ENCODE measurements at regions not wholly inside any gene's neighbourhood (a gene's known extent, or its start where the extent isn't known, plus 50 kb on each side); places are given as distances from the start of the nearest gene placed in this dataset.

- Histone ChIP-seq H3K27ac (no peak overlapping the region), H3K4me1 (no peaks in the 10 kb centered on the region), H3K36me3 (no peaks in the 10 kb centered on the region), H3K9me3 (no peaks in the 10 kb centered on the region), H3K4me3 (no peak overlapping the region), H3K27me3 (peaks cover 0 to 28% of the 10 kb centered on the region in 2 donors)
- no peak for DNase-seq
- no peak for TF ChIP-seq CTCF (IDR thresholded peaks at IDR 0.05)
- intact Hi-C loops (cut with DNase I) = loop anchor here in 1 of 2 donors (10.0 kb wide), 1 partner anchor 969 kb away; no protein-coding TSS in a partner anchor
- no peak for ATAC-seq
These were observed 155.0 kb downstream of the TEX29 start for GRCh38 chr13:111475488-111475887.

GRCh38 chr13:111476197-111476596 is 155.8 kb downstream of the TEX29 start:
- Histone ChIP-seq H3K27ac (no peak overlapping the region), H3K4me1 (no peaks in the 10 kb centered on the region), H3K9me3 (no peaks in the 10 kb centered on the region), H3K4me3 (no peak overlapping the region), H3K27me3 (peaks cover 0 to 30% of the 10 kb centered on the region in 2 donors), H3K36me3 (no peaks in the 10 kb centered on the region)
- ATAC-seq (no peak), DNase-seq (no peak)
- intact Hi-C loops (cut with DNase I) = loop anchor here in 1 of 2 donors (10.0 kb wide), 1 partner anchor 969 kb away; no protein-coding TSS in a partner anchor
- TF ChIP-seq CTCF (IDR thresholded peaks at IDR 0.05) = no peak

- peaks cover 0 to 10% of the 10 kb centered on the region in 2 donors for H3K27me3 ChIP-seq
- H3K4me3 ChIP-seq = no peak overlapping the region
- H3K9me3 ChIP-seq = no peaks in the 10 kb centered on the region
- intact Hi-C loops (cut with DNase I) = loop anchor here in 1 of 2 donors (10.0 kb wide), 1 partner anchor 965 kb away; no protein-coding TSS in a partner anchor
- no peaks in the 10 kb centered on the region for H3K4me1 ChIP-seq
- H3K36me3 ChIP-seq = no peaks in the 10 kb centered on the region
- DNase-seq = no peak
- no peak for ATAC-seq
- TF ChIP-seq CTCF (IDR thresholded peaks at IDR 0.05) = no peak
- no peak overlapping the region for H3K27ac ChIP-seq
These were observed 159.0 kb downstream of the TEX29 start for GRCh38 chr13:111479412-111479811.

GRCh38 chr13:111480503-111480902 is 160.1 kb downstream of the TEX29 start:
- Histone ChIP-seq H3K36me3 (no peaks in the 10 kb centered on the region), H3K27me3 (peaks cover 0 to 6% of the 10 kb centered on the region in 2 donors), H3K9me3 (no peaks in the 10 kb centered on the region), H3K4me3 (no peak overlapping the region), H3K27ac (no peak overlapping the region), H3K4me1 (no peaks in the 10 kb centered on the region)
- TF ChIP-seq CTCF (IDR thresholded peaks at IDR 0.05) = no peak
- DNase-seq (peak in 1 of 4 donors; percentile 59), ATAC-seq (no peak)
- intact Hi-C loops (cut with DNase I) = no loop called here

GRCh38 chr13:111480976-111481375 is 160.5 kb downstream of the TEX29 start:
- DNase-seq = peak in 1 of 4 donors; percentile 67
- Histone ChIP-seq H3K4me1 (no peaks in the 10 kb centered on the region), H3K4me3 (no peak overlapping the region), H3K27ac (no peak overlapping the region), H3K36me3 (no peaks in the 10 kb centered on the region), H3K9me3 (peaks cover 0 to 2% of the 10 kb centered on the region in 2 donors), H3K27me3 (peaks cover 0 to 6% of the 10 kb centered on the region in 2 donors)
- no peak for ATAC-seq
- no peak for TF ChIP-seq CTCF (IDR thresholded peaks at IDR 0.05)
- intact Hi-C loops (cut with DNase I) = no loop called here

All from left lung (tissue), 4 donors.